Body of pancreas (tissue), 4 donors: ENCODE measurements at regions not wholly inside any gene's neighbourhood (a gene's known extent, or its start where the extent isn't known, plus 50 kb on each side); places are given as distances from the start of the nearest gene placed in this dataset.
"Not testable (repeated sequence)": the region's sequence is repeated elsewhere in the genome, so short reads cannot be mapped to it uniquely, and the experiment has no call there.

ENCODE experiments used
- ATAC-seq: fragments of 150-250 bp; one replicate; pipeline ENCODE4 v1.9.1; 2016
- DNase-seq, 4 donors: peaks; one replicate each; pipeline ENCODE4 v3.0.0-alpha.2; 2019
- H3K27ac ChIP-seq, 4 donors: fragments of 200-600 bp; sonication (generic); 1 replicate in 3 of 4; 2 replicates in 1 of 4; pipeline versions ENCODE4 v1.5.1 to v1.6.1; 2016 to 2019; ENCODE audit warnings: mild to moderate bottlenecking in 1 of 4, mixed read lengths in 1 of 4, moderate library complexity in 1 of 4
- H3K27me3 ChIP-seq, 2 donors: fragments of 200-600 bp; sonication (generic); one replicate each; pipeline ENCODE4 v1.6.0; 2016; ENCODE audit warnings: mild to moderate bottlenecking in 1 of 2
- H3K36me3 ChIP-seq, 2 donors: fragments of 200-600 bp; sonication (generic); replicated peaks in 1 of 2; 2 replicates each; pipeline ENCODE4 v1.5.1; 2016; ENCODE audit warnings: low read depth in 2 of 2; ENCODE audit not compliant: insufficient read depth in 1 of 2
- H3K4me1 ChIP-seq: fragments of 200-600 bp; sonication (generic); one replicate; pipeline ENCODE4 v1.6.0; 2016
- H3K4me3 ChIP-seq, 2 donors: fragments of 200-600 bp; sonication (generic); 1 replicate in 1 of 2; 2 replicates in 1 of 2; pipeline ENCODE4 v1.5.1; 2016 to 2019
- H3K9me3 ChIP-seq, 3 donors: fragments of 200-600 bp; sonication (generic); 1 replicate in 2 of 3; 2 replicates in 1 of 3; pipeline ENCODE4 v1.5.1; 2016
- CTCF ChIP-seq, 7 experiments: fragments of 450-650 bp in 4 of 7; fragments of 200-600 bp in 3 of 7; sonication (generic) in 3 of 7; IDR thresholded peaks; one replicate each; pipeline ENCODE4 v1.5.1; 2016 to 2019; ENCODE audit warnings: antibody characterized with exemption in 7 of 7
- POLR2A ChIP-seq, 3 donors: fragments of 450-650 bp; IDR thresholded peaks; one replicate each; pipeline ENCODE4 v1.6.1; 2016; ENCODE audit warnings: antibody characterized with exemption in 3 of 3, mild to moderate bottlenecking in 2 of 3
- WGBS, 2 donors: methylation state at CpG; one replicate each; pipeline ENCODE4 v1.1.5; 2017; 5-methylcytosine and 5-hydroxymethylcytosine counted together
- intact Hi-C: fragments of 100-400 bp; cut with DNase I; formaldehyde crosslinking; loops from one replicate; pipeline ENCODE4 v1.15.1; 2023

GRCh38 chr6:67775333-67775732, 859.7 kb upstream of the ADGRB3 start:
- intact Hi-C loops, result no loop called here
- H3K4me3 ChIP-seq, result no peak overlapping the region
- H3K36me3 ChIP-seq, result no peaks in the 10 kb centered on the region
- ATAC-seq (no peak), DNase-seq (no peak)
- no peaks in the 10 kb centered on the region for H3K4me1 ChIP-seq
- 11 to 19% methylated on average over 1 of the region's 1 CpG for WGBS, 2 donors
- no peak overlapping the region for H3K27ac ChIP-seq
- no peaks in the 10 kb centered on the region for H3K9me3 ChIP-seq
- TF ChIP-seq POLR2A (IDR thresholded peaks at IDR 0.05) (no peak), CTCF (IDR thresholded peaks at IDR 0.05) (no peak)
- no peaks in the 10 kb centered on the region for H3K27me3 ChIP-seq

- ATAC-seq (no peak), DNase-seq (no peak)
- Histone ChIP-seq H3K27me3 (no peaks in the 10 kb centered on the region), H3K4me3 (no peak overlapping the region), H3K4me1 (no peaks in the 10 kb centered on the region), H3K9me3 (peaks cover 0 to 5% (median 0%) of the 10 kb centered on the region in 3 donors), H3K27ac (no peak overlapping the region), H3K36me3 (no peaks in the 10 kb centered on the region)
- TF ChIP-seq POLR2A (IDR thresholded peaks at IDR 0.05) (no peak), CTCF (IDR thresholded peaks at IDR 0.05) (no peak)
- intact Hi-C loops, result no loop called here
Measured at GRCh38 chr6:67768972-67769371, 866.1 kb upstream of the ADGRB3 start.

- not testable (repeated sequence) for DNase-seq
- 67 to 69% methylated on average over 4 of the region's 4 CpGs for WGBS, 2 donors
Measured at GRCh38 chr6:67767046-67767822, 867.8 kb upstream of the ADGRB3 start.

GRCh38 chr6:67766057-67766456, 869.0 kb upstream of the ADGRB3 start:
- intact Hi-C loops, result no loop called here
- Histone ChIP-seq H3K4me1 (no peaks in the 10 kb centered on the region), H3K36me3 (no peaks in the 10 kb centered on the region), H3K27me3 (no peaks in the 10 kb centered on the region), H3K27ac (no peak overlapping the region), H3K9me3 (peaks cover 0 to 5% (median 0%) of the 10 kb centered on the region in 3 donors), H3K4me3 (no peak overlapping the region)
- DNase-seq (no peak), ATAC-seq (no peak)
- TF ChIP-seq CTCF (IDR thresholded peaks at IDR 0.05), result no peak
- no peak for TF ChIP-seq POLR2A (IDR thresholded peaks at IDR 0.05)
- 3 to 4% methylated on average over 1 of the region's 1 CpG for WGBS, 2 donors

More at GRCh38 chr6:67767046-67767822, 867.8 kb upstream of the ADGRB3 start:
- H3K4me1 ChIP-seq, intact Hi-C loops, H3K36me3 ChIP-seq, ATAC-seq, H3K27me3 ChIP-seq, H3K27ac ChIP-seq, H3K4me3 ChIP-seq, H3K9me3 ChIP-seq: not testable (repeated sequence)

GRCh38 chr6:67759001-67759400, 876.1 kb upstream of the ADGRB3 start:
- Histone ChIP-seq H3K27me3 (no peaks in the 10 kb centered on the region), H3K9me3 (no peaks in the 10 kb centered on the region), H3K27ac (no peak overlapping the region), H3K4me3 (no peak overlapping the region), H3K4me1 (no peaks in the 10 kb centered on the region), H3K36me3 (no peaks in the 10 kb centered on the region)
- ATAC-seq, result no peak
- WGBS, 2 donors, result 26 to 33% methylated on average over 1 of the region's 1 CpG
- TF ChIP-seq CTCF (IDR thresholded peaks at IDR 0.05) (no peak), POLR2A (IDR thresholded peaks at IDR 0.05) (no peak)
- intact Hi-C loops, result no loop called here
- DNase-seq, result no peak
